NT2/D1 (cell line): ENCODE measurements at regions not wholly inside any gene's neighbourhood (a gene's known extent, or its start where the extent isn't known, plus 50 kb on each side); places are given as distances from the start of the nearest gene placed in this dataset.
"Not testable (repeated sequence)": the region's sequence is repeated elsewhere in the genome, so short reads cannot be mapped to it uniquely, and the experiment has no call there.

Experiments
- DNase-seq: peaks from one replicate; pipeline ENCODE4 v3.0.0-alpha.2; 2011; ENCODE audit warnings: low read depth, low spot score
- H3K27me3 ChIP-seq: 2 replicates; pipeline ENCODE4 v1.6.0; 2011; ENCODE audit warnings: mild to moderate bottlenecking; ENCODE audit not compliant: insufficient read length, insufficient read depth
- H3K36me3 ChIP-seq: 2 replicates; pipeline ENCODE4 v1.6.1; 2011; ENCODE audit warnings: mild to moderate bottlenecking, low read length, mixed read lengths; ENCODE audit not compliant: insufficient read depth, insufficient read length
- H3K4me1 ChIP-seq: 2 replicates; pipeline ENCODE4 v1.5.1; 2011; ENCODE audit not compliant: insufficient read depth, insufficient read length
- H3K4me3 ChIP-seq: 2 replicates; pipeline ENCODE4 v1.5.1; 2011; ENCODE audit warnings: low read depth; ENCODE audit not compliant: insufficient read length
- H3K9ac ChIP-seq: 2 replicates; pipeline ENCODE4 v1.6.0; 2011; ENCODE audit warnings: low read depth; ENCODE audit not compliant: insufficient read length
- H3K9me3 ChIP-seq: 2 replicates; pipeline ENCODE4 v1.5.1; 2011; ENCODE audit warnings: mild to moderate bottlenecking, low read length; ENCODE audit not compliant: insufficient read depth
- SUZ12 ChIP-seq: IDR thresholded peaks from 2 replicates; pipeline ENCODE4 v1.6.1; 2011; ENCODE audit not compliant: insufficient read length, insufficient read depth; ENCODE audit errors: extremely low read depth
- YY1 ChIP-seq: IDR thresholded peaks from 2 replicates; pipeline ENCODE4 v1.6.1; 2011; ENCODE audit not compliant: insufficient read length, insufficient read depth
- ZNF274 ChIP-seq: IDR thresholded peaks from 2 replicates; pipeline ENCODE4 v1.6.1; 2011; ENCODE audit warnings: mild to moderate bottlenecking, low read depth, low read length

- no peaks in the 10 kb centered on the region for H3K9me3 ChIP-seq
- DNase-seq: no peak
- no peak overlapping the region for H3K9ac ChIP-seq
- H3K27me3 ChIP-seq: no peaks in the 10 kb centered on the region
- no peaks in the 10 kb centered on the region for H3K36me3 ChIP-seq
- TF ChIP-seq YY1 (no peak), ZNF274 (no peak), SUZ12 (no peak)
- H3K4me1 ChIP-seq: no peaks in the 10 kb centered on the region
- H3K4me3 ChIP-seq: no peak overlapping the region
Observed at GRCh38 chr11:93049740-93050139, 80.3 kb downstream of the MTNR1B start.

DNA sequence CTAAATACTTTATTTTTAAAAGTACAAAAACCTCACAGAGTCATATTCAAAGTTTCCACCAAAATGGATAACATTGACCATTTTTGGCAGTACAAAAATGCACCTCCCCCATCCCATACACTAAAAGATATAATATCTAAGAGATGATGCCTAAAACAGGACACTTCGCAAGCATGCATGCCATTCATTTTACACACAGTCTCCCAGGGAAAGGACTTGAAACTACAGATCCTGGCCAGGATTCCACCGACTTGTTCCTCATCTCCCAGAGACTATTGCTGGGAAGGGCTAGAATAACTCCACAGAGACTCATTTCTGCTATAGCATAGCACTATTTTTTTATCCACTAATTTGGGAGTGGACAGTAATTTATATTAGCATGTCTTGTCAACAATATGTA lies 81.7 kb downstream of the MTNR1B start:
- Histone ChIP-seq H3K4me3 (no peak overlapping the region), H3K9me3 (no peaks in the 10 kb centered on the region), H3K27me3 (no peaks in the 10 kb centered on the region), H3K36me3 (no peaks in the 10 kb centered on the region), H3K9ac (no peak overlapping the region), H3K4me1 (no peaks in the 10 kb centered on the region)
- no peak for TF ChIP-seq YY1
- no peak for TF ChIP-seq SUZ12
- no peak for TF ChIP-seq ZNF274
- DNase-seq: no peak

- H3K9ac ChIP-seq: no peak overlapping the region
- no peak overlapping the region for H3K4me3 ChIP-seq
- H3K9me3 ChIP-seq: no peaks in the 10 kb centered on the region
- DNase-seq: no peak
- no peaks in the 10 kb centered on the region for H3K36me3 ChIP-seq
- no peaks in the 10 kb centered on the region for H3K27me3 ChIP-seq
- no peak for TF ChIP-seq ZNF274
- TF ChIP-seq YY1: no peak
- no peak for TF ChIP-seq SUZ12
- no peaks in the 10 kb centered on the region for H3K4me1 ChIP-seq
Observed at GRCh38 chr11:93053864-93054263, 84.4 kb downstream of the MTNR1B start.

- Histone ChIP-seq H3K36me3 (no peaks in the 10 kb centered on the region), H3K27me3 (no peaks in the 10 kb centered on the region), H3K4me3 (no peak overlapping the region), H3K9me3 (no peaks in the 10 kb centered on the region), H3K4me1 (no peaks in the 10 kb centered on the region), H3K9ac (no peak overlapping the region)
- TF ChIP-seq ZNF274 (no peak), SUZ12 (no peak), YY1 (no peak)
- no peak for DNase-seq
Observed at GRCh38 chr11:93054279-93054678, 84.8 kb downstream of the MTNR1B start.

GRCh38 chr11:93054881-93055280 lies 85.4 kb downstream of the MTNR1B start:
- no peak overlapping the region for H3K9ac ChIP-seq
- no peak for DNase-seq
- H3K36me3 ChIP-seq: no peaks in the 10 kb centered on the region
- H3K27me3 ChIP-seq: no peaks in the 10 kb centered on the region
- no peaks in the 10 kb centered on the region for H3K9me3 ChIP-seq
- H3K4me3 ChIP-seq: no peak overlapping the region
- TF ChIP-seq SUZ12 (no peak), ZNF274 (no peak)
- H3K4me1 ChIP-seq: no peaks in the 10 kb centered on the region

DNA sequence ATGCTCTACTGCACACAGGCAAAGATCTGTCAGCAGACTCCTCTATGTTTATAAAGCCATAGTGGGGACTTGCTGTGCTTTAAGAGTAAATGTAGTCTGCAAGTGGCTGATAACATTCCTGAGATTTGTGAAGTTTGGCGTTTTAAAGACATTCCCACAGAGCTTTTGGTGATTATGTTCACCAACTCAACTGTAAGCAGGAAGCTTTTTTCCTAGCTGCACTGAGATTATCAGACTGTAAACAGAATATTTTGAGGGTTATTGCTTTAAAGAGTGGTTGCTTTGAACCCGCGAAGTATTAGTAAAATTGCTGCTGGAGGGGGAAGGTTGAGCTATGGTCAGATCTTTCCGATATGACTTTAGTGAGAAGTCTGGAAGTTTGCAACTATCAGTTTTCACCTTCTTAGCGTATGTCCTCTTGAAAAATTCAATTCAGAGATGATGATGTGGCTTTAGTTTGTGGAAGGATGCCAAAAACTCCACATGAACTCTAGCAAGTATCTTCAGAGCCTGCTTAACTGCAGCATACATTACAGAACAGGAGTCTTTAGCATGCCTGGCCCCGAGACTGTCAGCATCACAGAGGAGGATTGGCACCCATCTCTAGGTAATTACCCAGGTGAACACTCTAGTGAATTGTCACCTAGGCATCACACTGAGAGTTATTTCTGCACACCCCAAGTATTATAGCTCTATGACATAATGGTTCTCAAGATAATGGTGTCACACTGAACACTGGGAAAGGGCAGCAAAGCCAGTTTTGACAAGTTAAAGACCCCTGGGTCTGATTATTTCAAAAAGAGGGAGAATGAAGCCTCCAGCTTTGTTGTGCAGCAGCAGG lies 89.9 kb downstream of the MTNR1B start:
- H3K36me3 ChIP-seq: no peaks in the 10 kb centered on the region
- no peak for DNase-seq
- H3K4me1 ChIP-seq: no peaks in the 10 kb centered on the region
- TF ChIP-seq YY1 (no peak), SUZ12 (no peak), ZNF274 (no peak)
- H3K27me3 ChIP-seq: no peaks in the 10 kb centered on the region
- no peak overlapping the region for H3K9ac ChIP-seq
- no peak overlapping the region for H3K4me3 ChIP-seq
- no peaks in the 10 kb centered on the region for H3K9me3 ChIP-seq

DNA sequence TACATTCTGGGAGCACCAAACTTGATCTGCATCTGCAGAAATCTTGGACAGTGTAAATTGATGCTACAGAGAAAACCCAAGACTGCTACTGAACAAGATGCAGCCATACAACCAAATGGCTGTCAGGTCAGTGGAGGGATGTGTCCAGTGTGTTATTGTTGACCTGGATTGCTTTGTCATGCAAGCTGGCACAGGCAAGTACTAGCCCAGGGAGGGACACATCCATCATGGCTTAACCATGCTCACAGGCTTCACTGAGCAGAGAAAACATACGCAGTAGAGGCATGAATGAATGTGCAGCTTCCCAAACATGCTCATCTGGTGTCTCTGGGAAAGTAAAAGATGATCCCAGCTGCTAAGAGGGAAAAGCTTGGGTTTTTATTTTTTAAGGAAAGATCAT lies 93.6 kb downstream of the MTNR1B start:
- TF ChIP-seq YY1: no peak
- TF ChIP-seq ZNF274: no peak
- no peak for TF ChIP-seq SUZ12
- no peak for DNase-seq

DNA sequence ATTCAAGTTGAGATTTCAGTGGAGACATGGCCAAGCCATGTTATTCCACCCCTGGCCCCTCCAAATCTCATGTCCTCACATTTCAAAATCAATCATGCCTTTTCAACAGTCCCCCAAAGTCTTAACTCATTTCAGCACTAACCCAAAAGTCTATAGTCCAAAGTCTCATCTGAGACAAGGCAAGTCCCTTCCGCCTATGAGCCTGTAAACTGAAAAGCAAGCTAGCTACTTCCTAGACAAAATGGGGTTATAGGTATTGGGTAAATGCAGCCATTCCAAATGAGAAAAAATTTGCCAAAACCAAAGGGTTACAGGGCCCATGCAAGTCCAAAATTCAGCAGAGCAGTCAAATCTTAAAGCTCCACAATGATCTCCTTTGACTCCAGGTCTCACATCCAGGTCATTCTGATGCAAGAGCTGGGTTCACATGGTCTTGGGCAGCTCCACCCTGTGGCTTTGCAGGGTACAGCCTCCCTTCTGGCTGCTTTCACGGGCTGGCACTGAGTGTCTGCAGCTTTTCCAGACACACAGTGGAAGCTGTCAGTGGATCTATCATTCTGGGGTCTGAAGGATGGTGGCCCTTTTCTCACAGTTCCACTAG lies 95.7 kb downstream of the MTNR1B start:
- H3K9ac ChIP-seq, H3K4me3 ChIP-seq, DNase-seq, H3K4me1 ChIP-seq, H3K9me3 ChIP-seq, H3K27me3 ChIP-seq, H3K36me3 ChIP-seq: not testable (repeated sequence)

More for the DNA sequence above, 93.6 kb downstream of the MTNR1B start:
- Histone ChIP-seq H3K36me3 (no peaks in the 10 kb centered on the region), H3K9ac (no peak overlapping the region), H3K9me3 (no peaks in the 10 kb centered on the region), H3K4me3 (no peak overlapping the region), H3K27me3 (no peaks in the 10 kb centered on the region), H3K4me1 (no peaks in the 10 kb centered on the region)
